NB4 (cell line): ENCODE measurements at regions not wholly inside any gene's neighbourhood (a gene's known extent, or its start where the extent isn't known, plus 50 kb on each side); places are given as distances from the start of the nearest gene placed in this dataset.

Source experiments
- MYC ChIP-seq: IDR thresholded peaks from 2 replicates; pipeline ENCODE4 v1.6.1; 2011; ENCODE audit warnings: low read depth, low read length
- POLR2A ChIP-seq: IDR thresholded peaks from 2 replicates; pipeline ENCODE4 v1.6.1; 2011; ENCODE audit warnings: mild to moderate bottlenecking; ENCODE audit not compliant: insufficient read length; ENCODE audit errors: extremely low read depth
- TF ChIP-seq, protein P1 (sequence below): IDR thresholded peaks from one replicate; pipeline ENCODE4 v1.5.1; 2012; ENCODE audit warnings: low read depth, low read length
- TF ChIP-seq, protein P2 (sequence below): IDR thresholded peaks from 2 replicates; pipeline ENCODE4 v1.6.1; 2011; ENCODE audit warnings: low read depth, low read length

DNA sequence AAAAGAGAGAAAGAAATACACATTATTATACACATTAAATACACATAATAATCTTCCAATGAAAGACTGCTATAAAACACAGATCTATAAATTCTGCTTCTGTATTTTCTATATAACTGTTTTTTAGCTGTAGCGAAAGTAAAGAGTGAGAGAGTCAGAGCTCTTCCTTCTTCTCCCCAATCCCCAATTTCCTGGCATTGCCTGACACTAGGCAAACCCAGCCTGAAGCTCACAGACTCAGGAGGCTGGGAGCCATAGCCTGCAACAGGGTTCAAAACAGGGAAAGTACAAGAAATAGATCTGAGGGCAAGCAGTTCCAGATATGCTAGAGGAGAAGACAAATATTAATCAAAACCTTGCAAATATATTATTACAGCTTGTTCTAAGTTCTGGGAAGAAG lies 201.6 kb downstream of the HNRNPD start:
- TF ChIP-seq, protein P1, sequence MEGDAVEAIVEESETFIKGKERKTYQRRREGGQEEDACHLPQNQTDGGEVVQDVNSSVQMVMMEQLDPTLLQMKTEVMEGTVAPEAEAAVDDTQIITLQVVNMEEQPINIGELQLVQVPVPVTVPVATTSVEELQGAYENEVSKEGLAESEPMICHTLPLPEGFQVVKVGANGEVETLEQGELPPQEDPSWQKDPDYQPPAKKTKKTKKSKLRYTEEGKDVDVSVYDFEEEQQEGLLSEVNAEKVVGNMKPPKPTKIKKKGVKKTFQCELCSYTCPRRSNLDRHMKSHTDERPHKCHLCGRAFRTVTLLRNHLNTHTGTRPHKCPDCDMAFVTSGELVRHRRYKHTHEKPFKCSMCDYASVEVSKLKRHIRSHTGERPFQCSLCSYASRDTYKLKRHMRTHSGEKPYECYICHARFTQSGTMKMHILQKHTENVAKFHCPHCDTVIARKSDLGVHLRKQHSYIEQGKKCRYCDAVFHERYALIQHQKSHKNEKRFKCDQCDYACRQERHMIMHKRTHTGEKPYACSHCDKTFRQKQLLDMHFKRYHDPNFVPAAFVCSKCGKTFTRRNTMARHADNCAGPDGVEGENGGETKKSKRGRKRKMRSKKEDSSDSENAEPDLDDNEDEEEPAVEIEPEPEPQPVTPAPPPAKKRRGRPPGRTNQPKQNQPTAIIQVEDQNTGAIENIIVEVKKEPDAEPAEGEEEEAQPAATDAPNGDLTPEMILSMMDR: no peak
- TF ChIP-seq, protein P2, sequence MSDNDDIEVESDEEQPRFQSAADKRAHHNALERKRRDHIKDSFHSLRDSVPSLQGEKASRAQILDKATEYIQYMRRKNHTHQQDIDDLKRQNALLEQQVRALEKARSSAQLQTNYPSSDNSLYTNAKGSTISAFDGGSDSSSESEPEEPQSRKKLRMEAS: no peak
- no peak for TF ChIP-seq POLR2A
- no peak for TF ChIP-seq MYC
